ENCODE measurements at regions not wholly inside any gene's neighbourhood (a gene's known extent, or its start where the extent isn't known, plus 50 kb on each side); places are given as distances from the start of the nearest gene placed in this dataset.

- POLR2A ChIA-PET = no interaction called here
- H3K4me3 ChIP-seq (ENCODE audit: low read depth, low read length) = no peak overlapping the region
- CTCF ChIA-PET = no interaction called here
- DNase-seq (ENCODE audit: low read depth, low spot score) = no peak
- TF ChIP-seq CTCF (IDR thresholded peaks at IDR 0.05; ENCODE audit: insufficient read depth, low read length, missing control alignments) = no peak
These were observed 1009.0 kb downstream of the PLA2G4A start for GRCh38 chr1:187837787-187838186.

GRCh38 chr1:187838335-187839293 is 1009.9 kb downstream of the PLA2G4A start:
- no peak for TF ChIP-seq CTCF (IDR thresholded peaks at IDR 0.05; ENCODE audit: insufficient read depth, low read length, missing control alignments)
- ChIA-PET POLR2A (no interaction called here), CTCF (no interaction called here)
- no peak for DNase-seq (ENCODE audit: low read depth, low spot score)
- H3K4me3 ChIP-seq (ENCODE audit: low read depth, low read length) = no peak overlapping the region

GRCh38 chr1:187839873-187840272 is 1011.1 kb downstream of the PLA2G4A start:
- DNase-seq (ENCODE audit: low read depth, low spot score) = no peak
- ChIA-PET POLR2A (no interaction called here), CTCF (no interaction called here)
- no peak overlapping the region for H3K4me3 ChIP-seq (ENCODE audit: low read depth, low read length)
- no peak for TF ChIP-seq CTCF (IDR thresholded peaks at IDR 0.05; ENCODE audit: insufficient read depth, low read length, missing control alignments)

- POLR2A ChIA-PET = no interaction called here
- CTCF ChIA-PET = no interaction called here
- no peak for TF ChIP-seq CTCF (IDR thresholded peaks at IDR 0.05; ENCODE audit: insufficient read depth, low read length, missing control alignments)
- no peak overlapping the region for H3K4me3 ChIP-seq (ENCODE audit: low read depth, low read length)
- DNase-seq (ENCODE audit: low read depth, low spot score) = no peak
These were observed 1011.8 kb downstream of the PLA2G4A start for GRCh38 chr1:187840557-187840956.

GRCh38 chr1:187842406-187843165 is 1013.8 kb downstream of the PLA2G4A start:
- TF ChIP-seq CTCF (IDR thresholded peaks at IDR 0.05; ENCODE audit: insufficient read depth, low read length, missing control alignments) = no peak
- CTCF ChIA-PET = no interaction called here
- no peak overlapping the region for H3K4me3 ChIP-seq (ENCODE audit: low read depth, low read length)
- no peak for DNase-seq (ENCODE audit: low read depth, low spot score)
- POLR2A ChIA-PET = no interaction called here

- no peak for TF ChIP-seq CTCF (IDR thresholded peaks at IDR 0.05; ENCODE audit: insufficient read depth, low read length, missing control alignments)
- no peak overlapping the region for H3K4me3 ChIP-seq (ENCODE audit: low read depth, low read length)
- DNase-seq (ENCODE audit: low read depth, low spot score) = no peak
- ChIA-PET POLR2A (no interaction called here), CTCF (no interaction called here)
These were observed 1015.6 kb downstream of the PLA2G4A start for GRCh38 chr1:187844313-187844712.
